MCF 10A (cell line): ENCODE measurements at regions not wholly inside any gene's neighbourhood (a gene's known extent, or its start where the extent isn't known, plus 50 kb on each side); places are given as distances from the start of the nearest gene placed in this dataset.

Experiments
- BruUV-seq: library from RNA; stranded (reverse); fragments of 400-500 nt; replicated peaks from 2 replicates; lab custom pipeline; 2021; lab: Mats Ljungman, UMichigan
- CTCF ChIA-PET: fragments of 300-600 bp; sonication (Branson Sonifier 250); formaldehyde crosslinking; extraction: SDS; loops from one replicate; lab custom pipeline; 2021; ENCODE audit warnings: antibody characterized with exemption, inconsistent platforms; lab: Yijun Ruan, JAX
- POLR2A ChIA-PET: fragments of 300-600, 350-650 bp; sonication (Branson Sonifier 250); formaldehyde crosslinking; extraction: SDS; loops from one replicate; lab custom pipeline; 2020; ENCODE audit warnings: antibody characterized with exemption, inconsistent platforms; lab: Yijun Ruan, JAX
- DNase-seq: peaks from one replicate; pipeline ENCODE4 v3.0.0-alpha.2; 2018; ENCODE audit not compliant: unreplicated experiment
- H3K27ac Mint-ChIP-seq: one replicate; pipeline ENCODE4 v1.8.0; 2022; ENCODE audit warnings: mild to moderate bottlenecking, low read depth, mixed read lengths; ENCODE audit not compliant: unreplicated experiment
- H3K27me3 Mint-ChIP-seq: one replicate; pipeline ENCODE4 v1.8.0; 2022; ENCODE audit warnings: mixed read lengths; ENCODE audit not compliant: insufficient read depth, unreplicated experiment
- H3K36me3 Mint-ChIP-seq: one replicate; pipeline ENCODE4 v1.8.0; 2022; ENCODE audit warnings: mild to moderate bottlenecking, moderate library complexity, mixed read lengths; ENCODE audit not compliant: insufficient read depth, unreplicated experiment
- H3K4me1 Mint-ChIP-seq: one replicate; pipeline ENCODE4 v1.8.0; 2022; ENCODE audit warnings: mixed read lengths; ENCODE audit not compliant: insufficient read depth, unreplicated experiment
- H3K4me3 Mint-ChIP-seq: one replicate; pipeline ENCODE4 v1.8.0; 2022; ENCODE audit warnings: mild to moderate bottlenecking, moderate library complexity, mixed read lengths; ENCODE audit not compliant: unreplicated experiment
- H3K9me3 Mint-ChIP-seq: one replicate; pipeline ENCODE4 v1.8.0; 2022; ENCODE audit warnings: mixed read lengths; ENCODE audit not compliant: unreplicated experiment
- intact Hi-C: fragments of 100-400 bp; cut with micrococcal nuclease; formaldehyde crosslinking; loops from 2 replicates; pipeline ENCODE4 v1.14.1; 2022
- TF ChIP-seq, protein P1 (sequence below): fragments of 200-600 bp; IDR thresholded peaks from one replicate; pipeline ENCODE4 v1.8.0; 2022; ENCODE audit warnings: antibody characterized with exemption, mild to moderate bottlenecking; ENCODE audit not compliant: unreplicated experiment

DNA sequence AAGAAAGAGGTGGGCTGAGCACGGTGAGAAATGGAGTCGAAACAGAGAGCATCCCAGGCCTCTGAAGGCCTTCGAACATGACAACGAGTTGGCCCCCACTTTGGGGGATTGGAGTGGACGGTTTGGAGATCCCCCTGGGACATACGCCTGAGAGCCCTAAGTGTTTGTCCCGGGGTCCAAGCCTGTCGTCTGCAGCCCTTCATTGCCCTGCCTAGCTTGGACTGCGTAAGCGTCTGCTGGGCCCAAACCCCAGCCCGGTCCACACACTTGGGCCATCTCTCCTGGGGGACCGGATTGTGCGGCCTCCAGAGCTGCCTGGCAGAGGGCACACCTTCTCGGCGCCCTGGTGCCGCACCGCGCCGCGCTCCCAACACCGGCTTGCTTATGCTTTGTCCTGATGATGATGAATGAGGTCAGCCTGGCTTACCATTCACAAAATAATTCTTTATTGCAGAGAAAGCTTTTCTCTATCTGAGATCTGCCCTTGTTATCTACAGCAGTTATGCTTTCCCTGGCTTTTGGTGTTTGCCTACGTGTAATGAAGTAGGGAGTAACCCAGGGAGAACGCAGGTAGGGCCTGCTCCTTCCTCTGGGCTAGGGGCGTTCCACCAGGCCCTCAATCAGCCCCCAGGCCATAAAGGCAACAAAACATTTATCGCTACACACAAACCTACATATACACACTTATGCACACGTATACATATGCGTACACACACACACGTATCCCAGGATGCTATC, 85.9 kb upstream of the PPARA start:
- H3K27me3 Mint-ChIP-seq: no peaks in the 10 kb centered on the region
- H3K27ac Mint-ChIP-seq: peak overlapping the region; percentile 100
- peaks cover 29% of the 10 kb centered on the region for H3K36me3 Mint-ChIP-seq
- ChIA-PET POLR2A (interaction anchor here (0.7 to 25.5 kb wide), 8 partner anchors 8 to 52 kb away, joined by 3 to 1278 read pairs (median 276); no protein-coding TSS in a partner anchor), CTCF (interaction anchor here (0.7 to 3.5 kb wide), 4 partner anchors 9 to 59 kb away, joined by 4 to 16 read pairs (median 6); no protein-coding TSS in a partner anchor)
- DNase-seq: peak; percentile 61
- peaks cover 54% of the 10 kb centered on the region for H3K4me1 Mint-ChIP-seq
- intact Hi-C loops: no loop called here
- H3K9me3 Mint-ChIP-seq: no peaks in the 10 kb centered on the region
- TF ChIP-seq, protein P1, sequence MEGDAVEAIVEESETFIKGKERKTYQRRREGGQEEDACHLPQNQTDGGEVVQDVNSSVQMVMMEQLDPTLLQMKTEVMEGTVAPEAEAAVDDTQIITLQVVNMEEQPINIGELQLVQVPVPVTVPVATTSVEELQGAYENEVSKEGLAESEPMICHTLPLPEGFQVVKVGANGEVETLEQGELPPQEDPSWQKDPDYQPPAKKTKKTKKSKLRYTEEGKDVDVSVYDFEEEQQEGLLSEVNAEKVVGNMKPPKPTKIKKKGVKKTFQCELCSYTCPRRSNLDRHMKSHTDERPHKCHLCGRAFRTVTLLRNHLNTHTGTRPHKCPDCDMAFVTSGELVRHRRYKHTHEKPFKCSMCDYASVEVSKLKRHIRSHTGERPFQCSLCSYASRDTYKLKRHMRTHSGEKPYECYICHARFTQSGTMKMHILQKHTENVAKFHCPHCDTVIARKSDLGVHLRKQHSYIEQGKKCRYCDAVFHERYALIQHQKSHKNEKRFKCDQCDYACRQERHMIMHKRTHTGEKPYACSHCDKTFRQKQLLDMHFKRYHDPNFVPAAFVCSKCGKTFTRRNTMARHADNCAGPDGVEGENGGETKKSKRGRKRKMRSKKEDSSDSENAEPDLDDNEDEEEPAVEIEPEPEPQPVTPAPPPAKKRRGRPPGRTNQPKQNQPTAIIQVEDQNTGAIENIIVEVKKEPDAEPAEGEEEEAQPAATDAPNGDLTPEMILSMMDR: no peak
- peak overlapping the region; percentile 74 for H3K4me3 Mint-ChIP-seq
- no TSS peak for BruUV-seq

GRCh38 chr22:46064966-46065666, 85.2 kb upstream of the PPARA start:
- H3K9me3 Mint-ChIP-seq: no peaks in the 10 kb centered on the region

GRCh38 chr22:46065691-46066454, 84.5 kb upstream of the PPARA start:
- BruUV-seq: no TSS peak
- Mint-ChIP-seq H3K36me3 (peaks cover 34% of the 10 kb centered on the region), H3K27me3 (no peaks in the 10 kb centered on the region), H3K4me1 (peaks cover 51% of the 10 kb centered on the region), H3K4me3 (peak overlapping the region; percentile 74), H3K9me3 (no peaks in the 10 kb centered on the region), H3K27ac (peak overlapping the region; percentile 100)
- peak; percentile 43 for DNase-seq
- ChIA-PET CTCF (interaction anchor here (0.7 to 1.5 kb wide), 2 partner anchors 30 to 58 kb away, joined by 3 read pairs; no protein-coding TSS in a partner anchor), POLR2A (interaction anchor here (0.7 to 25.5 kb wide), 8 partner anchors 10 to 53 kb away, joined by 3 to 1278 read pairs (median 276); no protein-coding TSS in a partner anchor)
- intact Hi-C loops: loop anchor here (1.0 to 2.0 kb wide), 2 partner anchors 10 to 15 kb away; no protein-coding TSS in a partner anchor
- TF ChIP-seq, protein P1: no peak

More at GRCh38 chr22:46064966-46065666, 85.2 kb upstream of the PPARA start:
- intact Hi-C loops: loop anchor here (1.0 kb wide), 1 partner anchor 9 kb away; no protein-coding TSS in a partner anchor
- H3K36me3 Mint-ChIP-seq: peaks cover 34% of the 10 kb centered on the region
- CTCF ChIA-PET: interaction anchor here (0.7 to 3.5 kb wide), 2 partner anchors 16 to 57 kb away, joined by 5 to 16 read pairs; no protein-coding TSS in a partner anchor
- TF ChIP-seq, protein P1: no peak
- DNase-seq: no peak
- BruUV-seq: no TSS peak
- H3K4me3 Mint-ChIP-seq: peak overlapping the region; percentile 74
- H3K4me1 Mint-ChIP-seq: peaks cover 51% of the 10 kb centered on the region
- peak overlapping the region; percentile 100 for H3K27ac Mint-ChIP-seq
- H3K27me3 Mint-ChIP-seq: no peaks in the 10 kb centered on the region
- POLR2A ChIA-PET: interaction anchor here (0.7 to 25.5 kb wide), 10 partner anchors 9 to 53 kb away, joined by 3 to 1278 read pairs (median 65); no protein-coding TSS in a partner anchor
